ENCODE measurements at regions not wholly inside any gene's neighbourhood (a gene's known extent, or its start where the extent isn't known, plus 50 kb on each side); places are given as distances from the start of the nearest gene placed in this dataset.

DNA sequence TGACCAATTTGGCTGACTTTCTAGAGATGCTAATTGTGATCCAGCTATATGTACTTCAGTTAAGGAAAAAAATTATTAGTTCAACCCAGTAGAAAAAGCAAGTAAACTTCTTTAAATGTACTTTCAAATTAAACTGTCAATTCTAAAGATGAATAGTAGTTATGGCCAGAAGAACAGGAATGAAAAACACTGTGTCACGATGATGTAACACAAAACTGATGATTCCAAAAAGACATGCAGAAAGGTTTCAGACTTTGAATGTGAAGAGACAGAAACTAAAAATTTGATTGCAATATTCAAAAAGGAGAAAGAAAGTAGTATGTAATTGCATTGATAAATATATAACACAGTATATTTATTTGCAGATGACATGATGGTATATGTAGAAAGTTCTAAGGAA is 127.3 kb upstream of the NR4A3 start (continued):
- TF ChIP-seq NEUROD1 (IDR thresholded peaks at IDR 0.05; ENCODE audit: borderline replicate concordance, low read depth, low read length, partially characterized antibody) (no peak), SOX6 (IDR thresholded peaks at IDR 0.05) (no peak)
- TF ChIP-seq, protein P1, sequence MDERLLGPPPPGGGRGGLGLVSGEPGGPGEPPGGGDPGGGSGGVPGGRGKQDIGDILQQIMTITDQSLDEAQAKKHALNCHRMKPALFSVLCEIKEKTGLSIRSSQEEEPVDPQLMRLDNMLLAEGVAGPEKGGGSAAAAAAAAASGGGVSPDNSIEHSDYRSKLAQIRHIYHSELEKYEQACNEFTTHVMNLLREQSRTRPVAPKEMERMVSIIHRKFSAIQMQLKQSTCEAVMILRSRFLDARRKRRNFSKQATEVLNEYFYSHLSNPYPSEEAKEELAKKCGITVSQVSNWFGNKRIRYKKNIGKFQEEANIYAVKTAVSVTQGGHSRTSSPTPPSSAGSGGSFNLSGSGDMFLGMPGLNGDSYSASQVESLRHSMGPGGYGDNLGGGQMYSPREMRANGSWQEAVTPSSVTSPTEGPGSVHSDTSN (CRISPR knock-in tag; IDR thresholded peaks at IDR 0.05; ENCODE audit: low read depth), result no peak
- TF ChIP-seq, protein P1 (tag; conservative IDR thresholded peaks at IDR 0.05; ENCODE audit: low read depth), result peak; percentile 57; the same call in 1 of the 2 replicates
- TF ChIP-seq, protein P2, sequence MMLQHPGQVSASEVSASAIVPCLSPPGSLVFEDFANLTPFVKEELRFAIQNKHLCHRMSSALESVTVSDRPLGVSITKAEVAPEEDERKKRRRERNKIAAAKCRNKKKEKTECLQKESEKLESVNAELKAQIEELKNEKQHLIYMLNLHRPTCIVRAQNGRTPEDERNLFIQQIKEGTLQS (IDR thresholded peaks at IDR 0.05), result peak; percentile 76
- TF ChIP-seq, protein P2 (CRISPR knock-in tag; conservative IDR thresholded peaks at IDR 0.05), result no peak
- TF ChIP-seq, protein P3, sequence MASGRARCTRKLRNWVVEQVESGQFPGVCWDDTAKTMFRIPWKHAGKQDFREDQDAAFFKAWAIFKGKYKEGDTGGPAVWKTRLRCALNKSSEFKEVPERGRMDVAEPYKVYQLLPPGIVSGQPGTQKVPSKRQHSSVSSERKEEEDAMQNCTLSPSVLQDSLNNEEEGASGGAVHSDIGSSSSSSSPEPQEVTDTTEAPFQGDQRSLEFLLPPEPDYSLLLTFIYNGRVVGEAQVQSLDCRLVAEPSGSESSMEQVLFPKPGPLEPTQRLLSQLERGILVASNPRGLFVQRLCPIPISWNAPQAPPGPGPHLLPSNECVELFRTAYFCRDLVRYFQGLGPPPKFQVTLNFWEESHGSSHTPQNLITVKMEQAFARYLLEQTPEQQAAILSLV (tag; IDR thresholded peaks at IDR 0.05), result no peak
